ENCODE measurements at regions not wholly inside any gene's neighbourhood (a gene's known extent, or its start where the extent isn't known, plus 50 kb on each side); places are given as distances from the start of the nearest gene placed in this dataset.
A peak's percentile ranks its signal among the peaks of the same experiment; 100 is the strongest.

GRCh38 chr17:34169496-34169895 lies 85.6 kb upstream of the CCL2 start:
- no TSS peak for BruUV-seq (replicated peaks)
- CTCF ChIA-PET (ENCODE audit: low intra/inter-chr PET ratio, low total read pairs): no interaction called here
- no peak for DNase-seq (ENCODE audit: low spot score)

DNA sequence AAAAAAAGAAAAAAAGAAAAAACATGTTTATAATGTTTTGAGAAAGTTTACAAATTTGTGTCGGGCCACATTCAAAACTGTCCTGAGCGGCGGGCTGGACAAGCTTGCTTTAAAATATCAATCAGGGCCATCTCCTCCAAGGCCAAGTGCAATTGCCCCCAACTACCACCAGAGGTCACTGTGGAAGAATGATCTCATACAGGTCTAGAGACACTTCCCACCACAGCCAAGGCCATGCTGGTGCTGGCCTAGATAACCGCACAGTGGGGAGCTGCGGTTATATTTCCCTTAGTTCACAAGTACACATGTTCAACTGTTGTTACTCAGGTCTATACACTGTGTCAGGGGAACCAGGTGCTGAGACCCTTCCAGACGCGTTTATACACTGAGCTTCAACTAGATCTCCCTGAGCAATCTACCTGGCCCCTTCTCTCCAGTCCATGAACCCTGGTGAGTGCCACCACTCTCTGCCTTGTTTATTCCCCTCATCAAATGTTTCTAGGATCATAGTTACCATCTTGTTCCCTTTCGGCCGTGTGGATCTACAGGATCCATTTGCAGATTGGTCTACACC lies 83.8 kb upstream of the CCL2 start:
- 0 out of 2 replicates have a peak, but pooled peaks have one; percentile 7 for TF ChIP-seq FOSL2 (CRISPR knock-in tag; IDR thresholded peaks at IDR 0.05)
- no peak for TF ChIP-seq ZNF777 (CRISPR knock-in tag; IDR thresholded peaks at IDR 0.05)
- no peak for TF ChIP-seq EHMT2 (IDR thresholded peaks at IDR 0.05; ENCODE audit: borderline replicate concordance, low read depth, low read length)
- TF ChIP-seq, protein P1, sequence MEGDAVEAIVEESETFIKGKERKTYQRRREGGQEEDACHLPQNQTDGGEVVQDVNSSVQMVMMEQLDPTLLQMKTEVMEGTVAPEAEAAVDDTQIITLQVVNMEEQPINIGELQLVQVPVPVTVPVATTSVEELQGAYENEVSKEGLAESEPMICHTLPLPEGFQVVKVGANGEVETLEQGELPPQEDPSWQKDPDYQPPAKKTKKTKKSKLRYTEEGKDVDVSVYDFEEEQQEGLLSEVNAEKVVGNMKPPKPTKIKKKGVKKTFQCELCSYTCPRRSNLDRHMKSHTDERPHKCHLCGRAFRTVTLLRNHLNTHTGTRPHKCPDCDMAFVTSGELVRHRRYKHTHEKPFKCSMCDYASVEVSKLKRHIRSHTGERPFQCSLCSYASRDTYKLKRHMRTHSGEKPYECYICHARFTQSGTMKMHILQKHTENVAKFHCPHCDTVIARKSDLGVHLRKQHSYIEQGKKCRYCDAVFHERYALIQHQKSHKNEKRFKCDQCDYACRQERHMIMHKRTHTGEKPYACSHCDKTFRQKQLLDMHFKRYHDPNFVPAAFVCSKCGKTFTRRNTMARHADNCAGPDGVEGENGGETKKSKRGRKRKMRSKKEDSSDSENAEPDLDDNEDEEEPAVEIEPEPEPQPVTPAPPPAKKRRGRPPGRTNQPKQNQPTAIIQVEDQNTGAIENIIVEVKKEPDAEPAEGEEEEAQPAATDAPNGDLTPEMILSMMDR (CRISPR knock-in tag; IDR thresholded peaks at IDR 0.05): peak; percentile 66
- peak; percentile 32; the same call in 1 of the 2 replicates for TF ChIP-seq SMC3 (IDR thresholded peaks at IDR 0.05; ENCODE audit: low read length)
- TF ChIP-seq JUND (CRISPR knock-in tag; IDR thresholded peaks at IDR 0.05): 0 out of 2 replicates have a peak, but pooled peaks have one; percentile 36
- DNase-seq (ENCODE audit: low spot score): peak; percentile 65
- WGBS (ENCODE audit: low lambda C conversion rate): 21% methylated on average over 8 of the region's 9 CpGs
- peak; percentile 63 for FAIRE-seq
- no peaks in the 10 kb centered on the region for H3K4me1 ChIP-seq (ENCODE audit: insufficient read depth, low read length)
- no peaks in the 10 kb centered on the region for H4K20me1 ChIP-seq (ENCODE audit: insufficient read depth, low read length)
- BruUV-seq (replicated peaks): no TSS peak
- ChIA-PET CTCF (ENCODE audit: low intra/inter-chr PET ratio, low total read pairs) (interaction anchor here (2.2 kb wide), 1 partner anchor 190 kb away, joined by 9 read pairs; no protein-coding TSS in a partner anchor), POLR2A (no interaction called here)
- no peaks in the 10 kb centered on the region for H3K9me3 ChIP-seq (ENCODE audit: low read length)
- H3K4me3 ChIP-seq (replicated peaks in 1 of 3; ENCODE audit: insufficient read depth in 1 of 3, low read depth in 2 of 3, low read length in 3 of 3): no peak overlapping the region
- no peak overlapping the region for H3K9ac ChIP-seq (ENCODE audit: insufficient read depth, low read depth, low read length)
- H3K79me2 ChIP-seq (ENCODE audit: insufficient read depth, low read length): no peaks in the 10 kb centered on the region
- in situ Hi-C loops (cut with HindIII; ENCODE audit: extremely low pct_ligation_motif_present, low pct_unique_long_range_greater_than_20kb): no loop called here
- H2AFZ ChIP-seq (ENCODE audit: low read length): no peak overlapping the region
- intact Hi-C loops (cut with micrococcal nuclease; ENCODE audit: unreplicated experiment): loop anchor here (1.0 kb wide), 1 partner anchor 190 kb away; no protein-coding TSS in a partner anchor
- peak; percentile 84 for ATAC-seq
- H3K27me3 ChIP-seq (ENCODE audit: control insufficient read depth in 1 of 2, insufficient read depth in 2 of 2, low read length in 2 of 2): no peaks in the 10 kb centered on the region; a peak in 1 of 5 replicates
- no peak overlapping the region for H3K4me2 ChIP-seq (ENCODE audit: low read depth, low read length)
- no peaks in the 10 kb centered on the region for H3K36me3 ChIP-seq (replicated peaks in 1 of 2; ENCODE audit: control insufficient read depth in 1 of 2, insufficient read depth in 2 of 2, low read length in 2 of 2)
- H3K27ac ChIP-seq (ENCODE audit: extremely low read length, insufficient read depth, low read length): no peak overlapping the region

More at GRCh38 chr17:34169496-34169895, 85.6 kb upstream of the CCL2 start:
- intact Hi-C loops (cut with micrococcal nuclease; ENCODE audit: unreplicated experiment): no loop called here
- H3K9me3 ChIP-seq (ENCODE audit: low read length): no peaks in the 10 kb centered on the region
- H3K27ac ChIP-seq (ENCODE audit: extremely low read length, insufficient read depth, low read length): no peak overlapping the region
- ATAC-seq (no peak), FAIRE-seq (no peak)
- H3K79me2 ChIP-seq (ENCODE audit: insufficient read depth, low read length): no peaks in the 10 kb centered on the region
- no peak overlapping the region for H2AFZ ChIP-seq (ENCODE audit: low read length)
- H3K4me2 ChIP-seq (ENCODE audit: low read depth, low read length): no peak overlapping the region
- H3K4me3 ChIP-seq (replicated peaks in 1 of 3; ENCODE audit: insufficient read depth in 1 of 3, low read depth in 2 of 3, low read length in 3 of 3): no peak overlapping the region
- no peak overlapping the region for H3K9ac ChIP-seq (ENCODE audit: insufficient read depth, low read depth, low read length)
- no peak for TF ChIP-seq THYN1 (CRISPR knock-in tag; IDR thresholded peaks at IDR 0.05; ENCODE audit: borderline replicate concordance, low read depth)
- H3K27me3 ChIP-seq (ENCODE audit: control insufficient read depth in 1 of 2, insufficient read depth in 2 of 2, low read length in 2 of 2): no peaks in the 10 kb centered on the region
- H3K36me3 ChIP-seq (replicated peaks in 1 of 2; ENCODE audit: control insufficient read depth in 1 of 2, insufficient read depth in 2 of 2, low read length in 2 of 2): no peaks in the 10 kb centered on the region
- POLR2A ChIA-PET: no interaction called here
- H4K20me1 ChIP-seq (ENCODE audit: insufficient read depth, low read length): no peaks in the 10 kb centered on the region
- no peaks in the 10 kb centered on the region for H3K4me1 ChIP-seq (ENCODE audit: insufficient read depth, low read length)
- in situ Hi-C loops (cut with HindIII; ENCODE audit: extremely low pct_ligation_motif_present, low pct_unique_long_range_greater_than_20kb): no loop called here

All from HepG2 (cell line).